Epithelial cell of proximal tubule (primary cell): ENCODE measurements at regions not wholly inside any gene's neighbourhood (a gene's known extent, or its start where the extent isn't known, plus 50 kb on each side); places are given as distances from the start of the nearest gene placed in this dataset.

Experiments
- DNase-seq: peaks from one replicate; pipeline ENCODE4 v3.0.0-alpha.2; 2011; ENCODE audit warnings: low read depth
- H3K4me3 ChIP-seq: 2 replicates; pipeline ENCODE4 v1.5.1; 2011; ENCODE audit warnings: low read depth, mild to moderate bottlenecking, low read length
- CTCF ChIP-seq: conservative IDR thresholded peaks from 2 replicates; pipeline ENCODE4 v1.5.1; 2012; ENCODE audit warnings: low read depth, mild to moderate bottlenecking, low read length

DNA sequence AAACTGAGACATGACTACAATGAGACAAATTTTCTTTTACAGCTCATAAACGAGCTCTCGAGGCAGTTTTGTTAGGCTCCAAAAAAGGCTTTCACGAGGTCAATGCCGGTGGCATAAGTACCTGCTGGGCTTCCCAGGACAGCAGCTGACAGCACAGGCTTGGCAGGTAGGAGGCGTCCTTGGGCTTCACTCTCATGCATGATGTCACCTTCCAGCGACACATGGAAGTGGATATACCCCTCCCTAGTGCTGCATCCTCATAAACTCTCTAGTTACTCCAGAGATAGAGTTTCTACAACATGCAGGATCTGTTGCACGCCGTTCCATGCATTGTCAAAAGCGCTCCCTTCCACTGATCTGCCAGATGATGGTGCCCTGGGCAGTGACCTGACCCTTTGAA is 112.5 kb upstream of the PAXBP1 start:
- no peak for DNase-seq
- H3K4me3 ChIP-seq, result no peak overlapping the region
- TF ChIP-seq CTCF, result no peak

DNA sequence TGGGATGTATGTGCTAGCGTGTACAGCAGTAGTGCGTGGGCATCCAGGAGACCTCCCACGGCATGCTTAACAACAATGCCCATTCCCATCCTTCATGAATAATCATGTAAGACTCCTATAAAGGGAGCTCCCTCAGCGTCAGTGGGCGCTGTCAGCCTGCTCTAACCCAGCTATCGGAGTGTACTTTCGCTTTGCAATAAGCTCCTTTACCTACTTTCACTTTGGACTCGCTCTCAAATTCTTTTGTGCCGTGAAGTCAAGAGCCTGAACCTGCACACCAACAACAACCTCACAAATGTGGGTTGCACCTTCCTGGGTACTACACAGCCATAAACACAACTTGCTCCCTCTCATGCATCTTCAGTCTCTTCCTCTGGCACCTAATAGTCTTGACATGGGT is 114.8 kb upstream of the PAXBP1 start:
- DNase-seq, result no peak
- no peak for TF ChIP-seq CTCF
- H3K4me3 ChIP-seq, result no peak overlapping the region

GRCh38 chr21:32887026-32887425 is 115.5 kb upstream of the PAXBP1 start:
- no peak overlapping the region for H3K4me3 ChIP-seq
- no peak for DNase-seq
- no peak for TF ChIP-seq CTCF

- H3K4me3 ChIP-seq, result no peak overlapping the region
- DNase-seq, result no peak
- no peak for TF ChIP-seq CTCF
These were observed 117.4 kb upstream of the PAXBP1 start for GRCh38 chr21:32888971-32889370.

GRCh38 chr21:32889596-32889995 is 118.0 kb upstream of the PAXBP1 start:
- no peak for DNase-seq
- no peak overlapping the region for H3K4me3 ChIP-seq
- TF ChIP-seq CTCF, result no peak

DNA sequence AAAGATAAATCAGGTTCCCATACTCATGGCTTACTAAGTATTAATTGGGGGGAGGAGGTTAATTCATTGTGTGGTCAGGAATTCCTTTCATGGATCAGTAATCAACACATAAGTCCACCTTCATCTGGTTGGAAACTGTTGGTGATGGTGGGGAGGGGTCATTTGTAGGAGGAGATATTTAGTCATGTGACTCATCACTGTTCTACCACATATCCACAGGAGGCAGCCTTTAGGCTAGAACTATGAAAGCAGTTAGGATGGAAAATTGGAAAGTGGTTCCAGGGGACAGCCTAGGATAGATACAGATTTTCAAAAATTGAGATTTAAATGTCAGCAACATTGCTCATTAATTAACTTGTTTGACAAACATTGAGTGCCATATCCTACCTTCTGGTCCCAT is 122.8 kb upstream of the PAXBP1 start:
- TF ChIP-seq CTCF, result no peak
- H3K4me3 ChIP-seq, result no peak overlapping the region
- DNase-seq, result no peak

- DNase-seq, result no peak
- no peak for TF ChIP-seq CTCF
- H3K4me3 ChIP-seq, result no peak overlapping the region
These were observed 124.9 kb upstream of the OLIG2 start for GRCh38 chr21:32900814-32901213.
